ENCODE measurements at regions not wholly inside any gene's neighbourhood (a gene's known extent, or its start where the extent isn't known, plus 50 kb on each side); places are given as distances from the start of the nearest gene placed in this dataset.

- intact Hi-C loops (cut with DNase I, micrococcal nuclease), result no loop called here
- DNase-seq (no peak), ATAC-seq (no peak)
Observed at GRCh38 chr1:82932727-82933126, 1066.2 kb downstream of the TTLL7 start.

GRCh38 chr1:82932207-82932606 lies 1066.7 kb downstream of the TTLL7 start:
- DNase-seq (no peak), ATAC-seq (no peak)
- intact Hi-C loops (cut with DNase I, micrococcal nuclease), result no loop called here

- intact Hi-C loops (cut with DNase I, micrococcal nuclease), result no loop called here
- DNase-seq, result no peak
- no peak for ATAC-seq
Observed at GRCh38 chr1:82931006-82931405, 1067.9 kb downstream of the TTLL7 start.

GRCh38 chr1:82927753-82928152 lies 1071.2 kb downstream of the TTLL7 start:
- intact Hi-C loops (cut with DNase I, micrococcal nuclease), result no loop called here
- DNase-seq (no peak), ATAC-seq (no peak)

GRCh38 chr1:82924666-82925065 lies 1074.3 kb downstream of the TTLL7 start:
- DNase-seq (no peak), ATAC-seq (no peak)
- intact Hi-C loops (cut with DNase I, micrococcal nuclease), result no loop called here

GRCh38 chr1:82923931-82924330 lies 1075.0 kb downstream of the TTLL7 start:
- intact Hi-C loops (cut with DNase I, micrococcal nuclease), result no loop called here

GRCh38 chr1:82921759-82922158 lies 1077.2 kb downstream of the TTLL7 start:
- ATAC-seq (no peak), DNase-seq (no peak)
- intact Hi-C loops (cut with DNase I, micrococcal nuclease), result no loop called here

More at GRCh38 chr1:82923931-82924330, 1075.0 kb downstream of the TTLL7 start:
- DNase-seq (no peak), ATAC-seq (no peak)

GRCh38 chr1:82920418-82921248 lies 1078.3 kb downstream of the TTLL7 start:
- DNase-seq (no peak), ATAC-seq (no peak)
- intact Hi-C loops (cut with DNase I, micrococcal nuclease), result no loop called here

- no peak for ATAC-seq
- no peak for DNase-seq
- intact Hi-C loops (cut with DNase I, micrococcal nuclease), result no loop called here
Observed at GRCh38 chr1:82919837-82920236, 1079.1 kb downstream of the TTLL7 start.

GRCh38 chr1:82907313-82907712 lies 1091.6 kb downstream of the TTLL7 start:
- ATAC-seq (no peak), DNase-seq (no peak)
- intact Hi-C loops (cut with DNase I, micrococcal nuclease), result no loop called here

GRCh38 chr1:82903626-82904025 lies 1095.3 kb downstream of the TTLL7 start:
- intact Hi-C loops (cut with DNase I, micrococcal nuclease), result no loop called here
- ATAC-seq (no peak), DNase-seq (no peak)

GRCh38 chr1:82901561-82901960 lies 1097.4 kb downstream of the TTLL7 start:
- no peak for ATAC-seq
- intact Hi-C loops (cut with DNase I, micrococcal nuclease), result no loop called here
- DNase-seq, result no peak

GRCh38 chr1:82901118-82901517 lies 1097.8 kb downstream of the TTLL7 start:
- no peak for ATAC-seq
- no peak for DNase-seq
- intact Hi-C loops (cut with DNase I, micrococcal nuclease), result no loop called here

- DNase-seq (no peak), ATAC-seq (no peak)
- intact Hi-C loops (cut with DNase I, micrococcal nuclease), result no loop called here
Observed at GRCh38 chr1:82899017-82899416, 1098.3 kb downstream of the ADGRL2 start.

GRCh38 chr1:82897549-82897948 lies 1096.8 kb downstream of the ADGRL2 start:
- ATAC-seq (no peak), DNase-seq (no peak)
- intact Hi-C loops (cut with DNase I, micrococcal nuclease), result no loop called here

GRCh38 chr1:82896036-82896435 lies 1095.3 kb downstream of the ADGRL2 start:
- DNase-seq, result no peak
- intact Hi-C loops (cut with DNase I, micrococcal nuclease), result no loop called here
- ATAC-seq, result no peak

GRCh38 chr1:82894635-82895034 lies 1093.9 kb downstream of the ADGRL2 start:
- DNase-seq, result no peak
- no peak for ATAC-seq
- intact Hi-C loops (cut with DNase I, micrococcal nuclease), result no loop called here

GRCh38 chr1:82893712-82894470 lies 1093.2 kb downstream of the ADGRL2 start:
- DNase-seq (no peak), ATAC-seq (no peak)
- intact Hi-C loops (cut with DNase I, micrococcal nuclease), result no loop called here

- ATAC-seq (no peak), DNase-seq (no peak)
- intact Hi-C loops (cut with DNase I, micrococcal nuclease), result no loop called here
Observed at GRCh38 chr1:82880506-82880905, 1079.8 kb downstream of the ADGRL2 start.

GRCh38 chr1:82879701-82880305 lies 1079.1 kb downstream of the ADGRL2 start:
- ATAC-seq (no peak), DNase-seq (no peak)
- intact Hi-C loops (cut with DNase I, micrococcal nuclease), result no loop called here

Measured in left colon (tissue), 2 donors.